ENCODE measurements at regions not wholly inside any gene's neighbourhood (a gene's known extent, or its start where the extent isn't known, plus 50 kb on each side); places are given as distances from the start of the nearest gene placed in this dataset.

GRCh38 chr7:88700725-88701124 is 58.8 kb upstream of the ZNF804B start:
- H3K36me3 ChIP-seq, result no peaks in the 10 kb centered on the region
- no peaks in the 10 kb centered on the region for H3K4me1 ChIP-seq (ENCODE audit: low read depth)
- no peaks in the 10 kb centered on the region for H3K9me3 ChIP-seq (ENCODE audit: low read depth)
- H3K27me3 ChIP-seq, result no peaks in the 10 kb centered on the region
- no peak overlapping the region for H3K4me3 ChIP-seq
- no peak for DNase-seq (ENCODE audit: low read depth in 1 of 2, low spot score in 1 of 2)
- no peak overlapping the region for H3K27ac ChIP-seq
- TF ChIP-seq, protein P1, sequence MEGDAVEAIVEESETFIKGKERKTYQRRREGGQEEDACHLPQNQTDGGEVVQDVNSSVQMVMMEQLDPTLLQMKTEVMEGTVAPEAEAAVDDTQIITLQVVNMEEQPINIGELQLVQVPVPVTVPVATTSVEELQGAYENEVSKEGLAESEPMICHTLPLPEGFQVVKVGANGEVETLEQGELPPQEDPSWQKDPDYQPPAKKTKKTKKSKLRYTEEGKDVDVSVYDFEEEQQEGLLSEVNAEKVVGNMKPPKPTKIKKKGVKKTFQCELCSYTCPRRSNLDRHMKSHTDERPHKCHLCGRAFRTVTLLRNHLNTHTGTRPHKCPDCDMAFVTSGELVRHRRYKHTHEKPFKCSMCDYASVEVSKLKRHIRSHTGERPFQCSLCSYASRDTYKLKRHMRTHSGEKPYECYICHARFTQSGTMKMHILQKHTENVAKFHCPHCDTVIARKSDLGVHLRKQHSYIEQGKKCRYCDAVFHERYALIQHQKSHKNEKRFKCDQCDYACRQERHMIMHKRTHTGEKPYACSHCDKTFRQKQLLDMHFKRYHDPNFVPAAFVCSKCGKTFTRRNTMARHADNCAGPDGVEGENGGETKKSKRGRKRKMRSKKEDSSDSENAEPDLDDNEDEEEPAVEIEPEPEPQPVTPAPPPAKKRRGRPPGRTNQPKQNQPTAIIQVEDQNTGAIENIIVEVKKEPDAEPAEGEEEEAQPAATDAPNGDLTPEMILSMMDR (IDR thresholded peaks at IDR 0.05; ENCODE audit: low read depth, low read length), result no peak

- DNase-seq (ENCODE audit: low read depth in 1 of 2, low spot score in 1 of 2), result no peak
- no peaks in the 10 kb centered on the region for H3K4me1 ChIP-seq (ENCODE audit: low read depth)
- no peaks in the 10 kb centered on the region for H3K27me3 ChIP-seq
- TF ChIP-seq, protein P1 (IDR thresholded peaks at IDR 0.05; ENCODE audit: low read depth, low read length), result no peak
- no peak overlapping the region for H3K4me3 ChIP-seq
- no peaks in the 10 kb centered on the region for H3K36me3 ChIP-seq
- no peaks in the 10 kb centered on the region for H3K9me3 ChIP-seq (ENCODE audit: low read depth)
- H3K27ac ChIP-seq, result no peak overlapping the region
These were observed 65.3 kb upstream of the ZNF804B start for GRCh38 chr7:88694207-88694606.

- H3K4me3 ChIP-seq, result no peak overlapping the region
- TF ChIP-seq, protein P1 (IDR thresholded peaks at IDR 0.05; ENCODE audit: low read depth, low read length), result no peak
- H3K4me1 ChIP-seq (ENCODE audit: low read depth), result no peaks in the 10 kb centered on the region
- no peaks in the 10 kb centered on the region for H3K27me3 ChIP-seq
- no peak for DNase-seq (ENCODE audit: low read depth in 1 of 2, low spot score in 1 of 2)
- H3K36me3 ChIP-seq, result no peaks in the 10 kb centered on the region
- H3K27ac ChIP-seq, result no peak overlapping the region
- no peaks in the 10 kb centered on the region for H3K9me3 ChIP-seq (ENCODE audit: low read depth)
These were observed 66.4 kb upstream of the ZNF804B start for GRCh38 chr7:88693131-88693530.

GRCh38 chr7:88692493-88692892 is 67.0 kb upstream of the ZNF804B start:
- H3K36me3 ChIP-seq, result no peaks in the 10 kb centered on the region
- no peaks in the 10 kb centered on the region for H3K4me1 ChIP-seq (ENCODE audit: low read depth)
- no peaks in the 10 kb centered on the region for H3K9me3 ChIP-seq (ENCODE audit: low read depth)
- no peak for DNase-seq (ENCODE audit: low read depth in 1 of 2, low spot score in 1 of 2)
- H3K27me3 ChIP-seq, result no peaks in the 10 kb centered on the region
- H3K4me3 ChIP-seq, result no peak overlapping the region
- TF ChIP-seq, protein P1 (IDR thresholded peaks at IDR 0.05; ENCODE audit: low read depth, low read length), result no peak
- no peak overlapping the region for H3K27ac ChIP-seq

DNA sequence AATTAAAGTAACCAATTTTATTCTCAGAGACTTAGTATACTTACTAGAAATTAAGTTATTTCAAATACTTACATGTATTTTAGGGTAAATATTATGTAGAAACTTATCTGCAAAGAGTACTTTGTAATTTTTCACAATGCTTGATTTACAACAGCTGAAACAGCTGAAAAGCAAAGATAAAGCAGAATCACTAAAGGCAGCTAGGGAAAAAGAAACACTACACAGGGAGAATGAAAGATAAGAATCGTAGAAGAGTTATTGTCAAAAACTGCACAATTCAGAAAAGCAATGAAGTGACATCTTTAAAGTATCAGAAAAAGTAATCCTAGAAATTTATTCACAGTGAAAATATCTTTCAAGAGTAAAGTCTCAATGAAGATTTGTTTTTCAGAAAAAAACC is 69.7 kb upstream of the ZNF804B start:
- no peaks in the 10 kb centered on the region for H3K9me3 ChIP-seq (ENCODE audit: low read depth)
- no peak overlapping the region for H3K27ac ChIP-seq
- no peaks in the 10 kb centered on the region for H3K4me1 ChIP-seq (ENCODE audit: low read depth)
- DNase-seq (ENCODE audit: low read depth in 1 of 2, low spot score in 1 of 2), result no peak
- TF ChIP-seq, protein P1 (IDR thresholded peaks at IDR 0.05; ENCODE audit: low read depth, low read length), result no peak
- H3K4me3 ChIP-seq, result no peak overlapping the region
- no peaks in the 10 kb centered on the region for H3K27me3 ChIP-seq
- no peaks in the 10 kb centered on the region for H3K36me3 ChIP-seq

GRCh38 chr7:88688222-88688621 is 71.3 kb upstream of the ZNF804B start:
- TF ChIP-seq, protein P1 (IDR thresholded peaks at IDR 0.05; ENCODE audit: low read depth, low read length), result no peak
- H3K4me3 ChIP-seq, result no peak overlapping the region
- H3K27me3 ChIP-seq, result no peaks in the 10 kb centered on the region
- H3K27ac ChIP-seq, result no peak overlapping the region
- no peaks in the 10 kb centered on the region for H3K36me3 ChIP-seq
- DNase-seq (ENCODE audit: low read depth in 1 of 2, low spot score in 1 of 2), result no peak
- H3K4me1 ChIP-seq (ENCODE audit: low read depth), result no peaks in the 10 kb centered on the region
- no peaks in the 10 kb centered on the region for H3K9me3 ChIP-seq (ENCODE audit: low read depth)
